ENCODE measurements at regions not wholly inside any gene's neighbourhood (a gene's known extent, or its start where the extent isn't known, plus 50 kb on each side); places are given as distances from the start of the nearest gene placed in this dataset.
"Not testable (repeated sequence)": the region's sequence is repeated elsewhere in the genome, so short reads cannot be mapped to it uniquely, and the experiment has no call there.

DNA sequence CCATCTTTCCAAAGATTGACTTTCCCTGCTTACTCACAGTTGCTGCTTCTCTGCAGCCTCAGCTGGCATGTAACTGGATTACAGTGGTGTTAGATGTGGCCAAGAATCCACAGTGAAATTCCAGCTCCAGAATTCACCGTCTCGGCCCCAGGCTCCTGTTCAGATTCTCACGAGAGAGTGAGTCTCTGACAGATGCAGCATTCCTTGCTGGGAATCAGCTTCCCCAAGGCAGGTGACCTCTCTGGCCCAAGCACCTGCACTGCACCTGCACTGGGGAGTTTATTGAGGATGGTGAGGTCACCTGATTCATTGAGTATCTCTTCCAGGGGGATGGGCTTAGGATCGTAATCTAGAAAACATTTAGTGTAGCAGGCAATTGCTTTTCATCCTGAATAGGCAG is 600.5 kb upstream of the RBFOX1 start:
- DNase-seq (ENCODE audit: low read depth in 3 of 3) = no peak

DNA sequence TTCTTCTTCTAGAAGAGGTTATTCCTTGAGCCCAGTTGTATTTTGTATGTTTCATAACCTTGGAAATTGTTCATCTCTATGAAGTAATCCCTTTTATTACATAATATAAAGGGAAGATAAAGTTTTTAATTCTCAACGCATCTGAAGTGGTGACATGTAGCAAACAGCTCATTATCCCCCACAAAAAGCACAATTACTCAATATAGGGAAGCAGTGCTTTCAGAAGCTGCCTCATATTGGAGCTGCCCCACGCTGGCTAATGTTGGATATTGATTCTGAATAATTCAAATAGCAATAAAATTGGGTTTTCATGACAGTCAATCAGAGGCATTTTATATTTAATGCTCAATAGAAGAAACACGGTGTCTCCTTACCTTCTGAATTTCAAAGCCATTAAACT is 604.3 kb upstream of the RBFOX1 start:
- DNase-seq (ENCODE audit: low read depth in 3 of 3) = no peak

DNA sequence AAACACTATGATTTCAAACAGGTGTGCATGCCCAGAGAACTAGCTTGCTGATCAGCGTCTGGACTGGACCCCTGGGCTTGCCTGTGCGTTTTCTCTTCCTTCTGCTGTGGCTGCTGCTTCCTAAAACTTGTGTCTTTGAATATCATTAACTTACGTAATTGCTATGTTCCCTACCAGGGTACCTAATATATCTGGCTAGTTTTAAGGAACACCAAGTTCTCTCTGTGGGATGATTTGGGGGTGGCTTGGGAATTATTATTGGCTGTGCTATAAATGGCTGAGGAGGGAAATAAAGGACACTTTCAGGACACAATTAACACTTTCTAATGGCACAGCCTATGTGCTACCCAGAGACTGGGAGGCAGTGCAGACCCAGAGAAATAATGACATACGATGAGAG is 606.0 kb upstream of the RBFOX1 start:
- no peak for DNase-seq (ENCODE audit: low read depth in 3 of 3)

DNA sequence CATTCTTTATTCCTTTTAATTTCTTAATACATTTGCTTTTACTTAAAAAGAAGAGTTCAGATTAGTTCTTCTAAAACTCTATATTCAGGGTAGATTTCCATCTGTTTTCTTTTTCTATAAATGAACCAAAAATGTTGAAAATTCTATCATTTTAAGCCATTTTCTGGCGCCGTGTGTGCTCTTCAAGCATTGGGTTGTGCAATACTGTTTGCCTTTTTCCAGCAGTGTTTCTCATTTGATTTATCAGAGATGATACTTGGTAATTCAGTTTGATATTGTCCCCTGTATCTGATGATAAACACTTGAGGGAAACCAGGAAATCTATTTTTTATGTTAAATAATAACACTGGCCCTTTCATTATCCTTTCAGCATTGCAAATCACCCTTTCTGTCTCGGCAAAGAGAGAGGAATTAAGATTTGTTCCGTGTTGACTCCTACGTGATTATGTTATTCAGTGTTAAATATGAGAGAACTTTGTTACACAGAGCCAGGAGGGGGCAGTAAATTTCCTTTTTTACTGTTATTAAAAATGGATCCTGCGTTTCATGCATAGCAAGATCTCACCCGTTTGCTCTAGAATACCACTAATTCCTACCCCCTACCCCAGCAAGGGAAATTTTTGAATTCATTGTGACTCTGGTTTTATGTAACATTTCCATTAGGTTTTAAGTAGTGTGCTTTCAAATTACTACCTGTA is 606.9 kb upstream of the RBFOX1 start:
- no peak for DNase-seq (ENCODE audit: low read depth in 3 of 3)

DNA sequence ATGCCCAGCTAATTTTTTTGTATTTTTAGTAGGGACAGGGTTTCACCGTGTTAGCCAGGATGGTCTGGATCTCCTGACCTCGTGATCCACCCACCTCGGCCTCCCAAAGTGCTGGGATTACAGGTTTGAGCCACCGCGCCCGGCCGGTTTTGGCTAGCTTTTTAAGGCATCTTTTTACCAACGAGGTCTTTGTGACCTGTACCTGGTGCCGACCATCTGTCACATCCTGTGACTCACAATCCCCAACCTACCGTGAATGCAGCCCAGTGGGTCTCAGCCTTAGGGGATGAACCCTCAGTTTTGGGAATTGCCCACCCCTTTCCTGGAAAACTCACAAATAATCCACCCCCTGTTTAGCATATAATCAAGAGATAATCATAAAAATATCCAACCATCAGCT is 607.4 kb upstream of the RBFOX1 start:
- not testable (repeated sequence) for DNase-seq (ENCODE audit: low read depth in 3 of 3)

DNA sequence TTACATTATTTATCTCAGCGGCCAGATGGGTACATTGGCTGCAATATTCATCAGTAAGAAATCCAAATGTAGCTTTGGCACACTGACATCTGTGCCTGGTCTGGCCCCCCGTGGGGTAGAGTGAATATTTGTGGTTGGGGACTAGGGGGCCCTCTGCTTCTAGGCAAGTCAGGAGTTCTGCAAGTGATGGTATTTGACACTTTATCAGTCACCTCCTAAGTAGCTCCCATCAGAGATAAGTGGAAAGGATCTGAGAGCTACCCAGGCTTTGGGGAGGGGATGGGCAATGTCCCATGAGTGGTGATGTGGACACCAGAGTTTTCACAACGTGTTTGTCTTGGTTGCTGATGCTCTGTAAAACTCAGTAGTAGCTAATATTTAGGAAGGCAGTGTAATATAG is 609.9 kb upstream of the RBFOX1 start:
- no peak for DNase-seq (ENCODE audit: low read depth in 3 of 3)

DNA sequence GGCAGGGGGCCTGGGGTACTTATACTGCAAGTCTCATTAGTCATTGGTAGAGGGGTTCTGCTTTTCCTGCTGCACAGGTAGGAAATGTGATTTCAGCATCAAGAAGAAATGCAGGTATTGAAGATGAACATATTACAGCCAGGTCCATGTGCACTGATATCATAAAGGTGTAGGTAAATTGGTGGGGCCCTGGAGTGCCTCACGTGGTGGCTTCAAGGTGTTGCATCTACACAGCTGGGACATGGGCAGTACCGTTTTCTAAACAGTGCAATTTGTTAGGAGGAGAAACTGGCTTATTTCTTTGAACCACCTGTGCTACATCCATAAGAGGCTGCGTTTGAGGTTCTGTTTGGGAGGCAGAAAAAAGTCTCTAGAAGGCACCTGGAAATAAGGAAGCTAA is 618.1 kb upstream of the RBFOX1 start:
- no peak for DNase-seq (ENCODE audit: low read depth in 3 of 3)

DNA sequence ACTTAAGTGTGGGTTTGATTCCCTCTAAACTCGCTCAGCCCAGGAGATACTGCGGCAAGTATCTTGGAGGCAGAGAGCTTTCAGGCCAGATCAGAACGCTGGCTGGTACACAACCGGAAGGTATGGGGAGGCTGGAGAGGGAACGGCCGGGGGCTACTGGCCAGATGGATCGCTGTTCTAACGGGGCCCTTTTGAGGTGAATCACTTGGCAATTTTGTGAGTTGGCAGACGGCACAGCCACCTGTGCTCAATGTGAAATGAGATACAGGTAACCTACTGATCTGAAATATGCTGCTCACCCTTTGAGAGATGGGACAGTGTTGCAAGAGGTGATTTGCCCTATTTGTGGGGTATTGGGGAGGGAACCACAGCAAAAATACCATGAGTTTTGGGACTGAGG is 622.9 kb upstream of the RBFOX1 start:
- DNase-seq (ENCODE audit: low read depth in 3 of 3) = no peak

DNA sequence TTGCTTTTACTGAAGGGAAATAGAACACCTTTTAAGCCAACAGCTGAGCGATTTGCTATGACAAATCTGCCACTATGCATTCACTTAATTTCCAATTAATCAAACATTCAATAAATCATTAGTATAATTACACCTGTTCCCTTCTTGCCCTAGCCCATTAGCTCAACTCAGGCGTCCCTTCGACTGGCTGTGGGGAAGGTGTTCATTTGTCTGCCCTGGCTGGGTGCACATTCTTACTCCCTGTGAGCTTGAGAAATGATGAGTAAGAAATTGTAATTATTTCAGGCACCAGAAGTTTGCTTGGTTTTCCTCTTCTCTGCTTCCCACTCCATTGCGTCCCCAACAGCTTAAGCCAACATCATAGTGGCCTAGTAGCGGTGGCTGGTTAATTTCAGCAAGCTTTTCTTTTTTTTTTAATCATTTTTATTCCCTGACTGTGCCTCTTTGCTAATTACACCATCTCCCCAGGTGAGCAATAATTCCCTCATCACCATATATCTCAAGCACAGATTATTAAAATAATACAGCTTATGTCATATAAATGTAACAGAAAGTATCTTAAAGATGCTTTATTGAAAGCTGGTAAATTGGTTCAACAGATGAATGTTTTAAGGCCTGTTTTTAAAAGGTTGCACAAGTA is 623.9 kb upstream of the RBFOX1 start:
- DNase-seq (ENCODE audit: low read depth in 3 of 3) = no peak

DNA sequence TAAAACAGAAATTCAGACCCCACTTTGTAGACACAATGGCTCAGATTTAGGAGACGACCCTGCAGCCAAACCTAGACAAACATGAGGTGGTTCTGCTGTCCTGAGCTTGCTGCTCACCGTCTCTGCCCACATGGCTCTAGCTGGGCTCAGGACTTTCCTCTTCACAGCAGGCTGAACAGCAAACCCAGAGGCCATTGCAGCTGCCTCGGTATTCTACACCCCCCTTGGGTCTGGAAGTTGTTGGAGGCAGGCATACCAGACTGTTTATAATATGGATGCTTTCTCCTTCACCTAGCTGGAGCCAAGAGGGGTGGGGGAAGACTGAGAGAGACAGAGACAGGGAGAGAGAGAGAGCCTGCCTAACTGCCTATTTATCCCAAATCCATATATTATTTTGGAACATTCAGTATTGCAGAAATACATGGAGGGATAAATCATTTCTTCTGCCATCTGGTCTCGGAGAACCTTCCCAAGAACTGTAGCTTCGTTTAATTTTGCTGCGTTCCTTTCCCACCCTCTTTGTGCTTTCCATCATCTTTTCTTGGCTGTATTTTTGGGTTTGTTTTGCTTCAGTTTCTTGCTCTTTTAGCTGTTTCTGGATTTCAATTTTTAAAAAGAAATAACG is 628.2 kb upstream of the RBFOX1 start:
- no peak for DNase-seq (ENCODE audit: low read depth in 3 of 3)

DNA sequence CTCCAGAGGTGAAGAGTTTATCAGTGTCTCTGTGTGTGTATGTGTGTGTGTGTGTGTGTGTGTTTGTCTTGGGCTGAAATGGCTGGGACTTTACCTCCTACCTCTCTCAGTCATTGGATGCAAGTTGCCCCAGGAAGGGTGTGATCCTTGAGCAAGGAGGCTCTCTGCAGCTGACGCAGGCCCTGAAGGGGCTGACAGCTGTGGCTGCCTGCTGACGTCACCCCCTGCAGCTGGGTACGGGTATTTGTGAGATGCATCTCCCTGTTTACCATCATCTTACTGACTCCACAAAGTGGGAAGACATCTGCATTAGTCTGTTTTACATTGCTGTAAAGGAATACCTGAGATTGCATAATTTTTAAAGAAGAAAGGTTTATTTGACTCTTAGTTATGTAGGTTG is 631.5 kb upstream of the RBFOX1 start:
- DNase-seq (ENCODE audit: low read depth in 3 of 3) = no peak

DNA sequence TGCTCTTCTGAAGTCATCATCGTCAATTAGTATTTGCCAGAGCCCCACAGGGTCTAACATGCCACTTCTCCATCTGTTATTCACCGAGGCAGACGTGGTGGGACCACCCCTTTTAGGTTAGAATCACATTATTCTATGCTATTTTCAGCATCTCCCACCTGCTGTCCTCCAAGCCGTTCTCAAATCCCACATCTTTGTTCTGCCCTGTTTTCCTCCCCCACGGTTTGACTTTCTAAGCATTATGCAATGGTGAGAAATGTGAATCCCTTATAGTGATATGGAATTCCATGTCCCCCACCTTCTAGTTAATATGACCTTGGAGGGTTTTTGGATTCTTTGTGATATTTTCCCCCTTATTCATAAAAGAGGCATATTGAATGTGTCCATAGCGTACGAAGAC is 634.1 kb upstream of the RBFOX1 start:
- DNase-seq (ENCODE audit: low read depth in 3 of 3) = no peak

DNA sequence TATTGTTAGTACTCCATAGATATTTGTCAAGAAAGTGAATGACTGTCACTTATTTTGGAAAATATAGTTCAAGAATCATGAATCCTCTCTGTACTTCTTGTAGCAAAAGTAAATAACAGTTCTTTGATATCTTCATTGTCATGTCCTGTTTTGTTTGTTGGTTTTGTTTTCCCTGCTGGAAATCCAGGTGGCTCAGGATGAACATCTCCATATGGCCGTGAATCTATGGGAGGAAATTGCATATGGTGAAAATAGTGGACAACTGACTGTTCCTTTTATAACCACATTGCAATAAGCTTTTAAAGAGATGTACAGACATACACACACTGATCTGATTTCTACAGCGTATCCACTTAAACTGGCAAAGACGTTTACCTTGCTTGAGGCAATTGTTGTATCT is 637.0 kb upstream of the RBFOX1 start:
- no peak for DNase-seq (ENCODE audit: low read depth in 3 of 3)

DNA sequence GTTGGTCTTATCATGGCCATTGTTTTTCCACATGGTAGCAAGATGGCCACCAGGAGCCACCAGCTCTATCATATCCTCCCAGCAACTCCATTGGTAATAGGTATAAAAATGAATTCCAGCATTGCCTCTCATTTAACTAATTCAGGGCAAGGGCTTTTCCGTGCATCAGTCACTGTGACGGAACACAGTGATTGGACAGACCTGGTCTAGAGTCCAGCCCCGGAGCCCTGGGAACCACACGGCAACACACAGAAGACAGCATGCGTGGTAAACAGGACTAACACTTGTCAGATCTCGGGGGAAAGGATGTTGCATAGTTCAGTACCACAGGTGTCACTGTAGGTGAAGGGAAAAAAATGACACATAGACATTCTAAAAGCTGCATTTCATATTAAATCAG is 638.0 kb upstream of the RBFOX1 start:
- DNase-seq (ENCODE audit: low read depth in 3 of 3) = no peak

DNA sequence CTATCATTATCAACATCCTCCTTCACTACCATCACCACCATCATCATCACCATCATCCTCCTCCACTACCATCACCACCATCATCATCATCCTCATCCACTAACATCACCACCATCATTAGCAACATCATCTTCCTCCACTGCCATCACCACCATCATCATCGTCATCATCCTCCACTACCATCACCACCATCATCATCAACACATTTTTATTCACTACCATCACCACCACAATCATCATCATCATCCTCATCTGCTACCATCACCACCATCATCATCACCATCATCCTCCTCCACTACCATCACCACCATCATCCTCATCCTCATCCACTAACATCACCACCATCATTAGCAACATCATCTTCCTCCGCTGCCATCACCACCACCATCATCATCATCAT is 639.2 kb upstream of the RBFOX1 start:
- not testable (repeated sequence) for DNase-seq (ENCODE audit: low read depth in 3 of 3)

DNA sequence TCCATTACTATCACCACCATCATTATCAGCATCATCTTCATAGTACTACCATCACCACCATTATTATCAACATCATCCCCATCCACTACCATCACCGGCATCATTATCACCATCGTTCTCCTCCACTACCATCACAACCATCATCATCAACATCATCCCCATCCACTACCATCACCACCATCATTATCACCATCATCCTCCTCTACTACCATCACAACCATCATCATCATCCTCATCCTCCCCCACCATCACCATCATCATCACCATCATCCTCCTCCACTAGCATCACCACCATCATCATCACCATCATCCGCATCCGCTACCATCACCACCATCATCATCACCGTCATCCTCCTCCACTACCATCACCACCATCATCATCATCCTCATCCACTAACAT is 639.8 kb upstream of the RBFOX1 start:
- DNase-seq (ENCODE audit: low read depth in 3 of 3) = no peak

DNA sequence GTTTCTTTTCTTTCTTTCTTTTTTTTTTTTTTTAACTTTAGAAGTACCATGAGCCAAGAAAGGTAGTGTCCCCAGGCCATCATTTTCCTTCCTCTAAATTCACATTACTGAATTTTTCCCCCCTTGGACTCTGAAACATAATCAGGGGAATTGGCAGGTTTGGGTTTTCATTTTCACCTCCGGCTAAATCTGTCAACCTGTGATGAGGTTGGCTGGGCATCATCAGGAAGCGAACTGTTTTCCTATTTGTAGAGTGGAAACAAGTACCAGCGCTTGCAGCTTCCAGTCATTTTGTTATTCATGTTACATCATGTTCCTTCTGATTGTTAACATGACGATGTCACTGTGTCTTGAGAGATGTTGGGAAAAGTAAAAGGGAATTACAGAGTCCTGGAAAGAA is 641.9 kb upstream of the RBFOX1 start:
- DNase-seq (ENCODE audit: low read depth in 3 of 3) = no peak

DNA sequence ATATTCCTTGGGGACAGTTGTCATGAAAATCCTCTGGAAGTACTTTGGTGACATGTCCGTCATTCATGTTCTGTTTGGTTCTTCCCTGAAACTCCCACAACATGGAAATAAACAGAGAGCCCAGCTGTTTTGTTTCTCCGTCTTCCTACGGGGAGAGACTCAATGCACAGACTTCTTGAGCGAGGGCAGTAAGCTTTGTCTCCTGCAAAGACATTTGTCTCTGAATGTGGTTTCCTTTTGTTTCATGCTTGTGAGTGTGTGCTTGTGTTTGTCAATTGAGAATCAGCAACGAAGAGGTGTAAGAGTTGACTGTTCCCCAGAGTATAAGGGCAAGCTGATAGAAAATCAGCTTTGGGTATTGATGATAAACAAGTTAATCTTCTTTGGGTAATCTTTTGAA is 643.0 kb upstream of the RBFOX1 start:
- DNase-seq (ENCODE audit: low read depth in 3 of 3) = no peak

DNA sequence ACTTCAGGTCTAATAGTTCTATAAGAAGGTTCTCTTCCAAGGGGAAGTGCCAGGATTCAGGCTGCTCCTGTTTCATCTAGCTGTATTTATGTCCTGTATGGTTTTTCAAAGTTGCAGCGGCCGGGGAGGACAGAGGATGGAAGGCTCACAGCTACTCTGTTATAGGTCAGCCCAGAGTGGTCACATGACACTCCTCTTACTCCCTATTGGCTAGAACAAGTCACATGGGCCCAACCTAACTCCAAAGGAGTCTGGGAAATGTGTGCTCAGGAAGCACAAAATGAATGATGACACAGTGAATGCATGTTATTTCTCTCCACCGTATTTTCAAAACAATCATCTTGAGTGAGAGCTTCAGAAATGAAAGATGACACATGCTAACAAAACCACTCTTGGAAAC is 645.1 kb upstream of the RBFOX1 start:
- DNase-seq (ENCODE audit: low read depth in 3 of 3) = no peak

DNA sequence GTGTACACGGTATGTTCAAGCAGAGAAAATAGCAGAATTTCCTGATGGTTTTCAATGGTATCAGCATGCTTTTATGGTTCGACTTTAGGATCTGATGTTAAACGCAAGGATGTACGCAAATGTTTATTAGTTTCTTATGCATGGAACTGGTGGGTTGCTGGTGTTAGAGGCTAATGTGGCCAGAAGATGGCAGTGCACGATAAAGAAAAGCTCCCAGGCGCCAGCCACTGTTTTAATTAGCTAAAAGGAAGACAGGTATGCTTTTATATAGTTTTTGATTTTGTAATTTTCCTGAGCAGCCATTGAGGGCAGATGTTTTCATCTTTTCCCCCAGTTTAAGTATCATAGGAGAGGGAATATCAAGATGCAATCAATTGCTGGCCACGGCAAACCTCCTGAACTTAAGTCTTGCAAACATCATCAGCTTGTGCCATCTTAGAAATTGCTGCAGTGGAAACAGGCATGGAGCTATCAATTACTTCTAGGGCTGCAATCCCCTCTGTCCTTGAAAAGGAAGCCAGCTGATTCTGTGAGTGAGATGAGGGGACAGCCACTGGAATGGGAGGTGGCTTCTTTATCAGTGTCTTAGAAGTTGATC is 648.5 kb upstream of the RBFOX1 start:
- no peak for DNase-seq (ENCODE audit: low read depth in 3 of 3)

DNA sequence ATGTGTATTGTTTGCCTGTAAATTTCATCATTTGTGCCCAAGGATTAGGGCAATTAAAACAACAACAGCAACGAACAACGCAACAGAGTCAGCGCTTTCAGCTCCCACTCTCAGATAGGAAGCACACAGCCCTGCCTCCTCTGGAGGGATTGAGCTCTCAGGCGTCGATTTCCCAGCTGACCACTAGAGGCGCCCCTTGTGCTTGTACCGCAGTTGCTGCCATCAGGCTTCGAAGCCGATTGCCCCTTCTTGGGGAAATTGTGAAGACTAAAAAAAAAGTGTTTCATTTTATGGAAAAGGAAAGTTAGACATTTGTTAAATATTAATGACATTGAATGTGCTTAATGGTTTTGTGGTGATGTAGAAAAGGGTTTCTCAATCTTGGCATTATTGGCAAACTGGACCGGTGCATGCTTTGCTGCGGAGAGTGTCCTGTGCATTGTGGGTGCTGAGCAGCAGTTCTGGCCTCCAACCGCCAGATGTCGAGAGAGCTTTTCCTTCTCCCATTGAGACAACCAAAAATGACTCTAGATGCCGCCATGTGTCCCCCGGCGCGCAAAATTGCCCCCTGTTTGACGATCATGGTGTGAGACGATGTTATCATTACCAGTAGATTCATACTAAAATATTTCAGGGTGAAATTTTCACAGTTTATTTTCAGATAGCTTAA is 650.4 kb upstream of the RBFOX1 start:
- DNase-seq (ENCODE audit: low read depth in 3 of 3) = no peak

DNA sequence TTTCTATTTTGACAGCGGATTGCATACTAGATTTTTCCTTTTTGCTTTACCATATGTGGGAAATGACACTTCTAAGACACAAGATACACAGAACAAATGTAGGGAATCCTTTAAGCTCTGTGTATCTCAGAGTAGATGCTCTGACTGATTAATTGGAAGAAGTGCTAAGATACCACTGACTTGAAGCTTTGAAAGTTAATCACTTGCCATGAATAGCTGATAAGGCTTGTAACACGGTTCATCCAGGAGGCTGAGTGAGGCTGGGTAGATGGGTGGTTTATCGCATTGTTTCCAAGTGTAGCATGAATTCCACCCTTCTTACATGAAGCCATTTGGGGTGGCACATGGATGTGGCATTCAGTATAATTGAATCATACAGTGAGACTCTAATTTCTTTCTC is 654.1 kb upstream of the RBFOX1 start:
- no peak for DNase-seq (ENCODE audit: low read depth in 3 of 3)

DNA sequence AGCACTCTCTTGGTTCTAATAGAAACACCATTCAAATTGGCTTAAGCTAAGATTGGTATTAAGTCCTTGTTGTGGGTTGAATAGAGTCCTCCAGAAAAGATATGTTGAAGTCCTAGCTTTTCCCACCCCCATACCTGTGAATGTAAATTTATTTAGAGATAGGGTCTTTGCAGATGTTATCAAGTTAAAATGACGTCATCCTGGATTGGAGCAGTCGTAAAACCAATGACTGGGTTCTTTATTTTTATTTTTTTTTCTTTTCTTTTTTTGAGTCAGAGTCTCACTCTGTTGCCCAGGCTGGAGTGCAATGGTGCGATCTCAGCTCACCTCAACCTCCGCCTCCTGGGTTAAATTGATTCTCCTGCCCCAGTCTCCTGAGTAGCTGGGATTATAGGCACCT is 658.6 kb upstream of the RBFOX1 start:
- DNase-seq (ENCODE audit: low read depth in 3 of 3) = no peak
